HAP-1 (cell line): ENCODE measurements at regions not wholly inside any gene's neighbourhood (a gene's known extent, or its start where the extent isn't known, plus 50 kb on each side); places are given as distances from the start of the nearest gene placed in this dataset.

Source experiments
- DNase-seq, 2 experiments: peaks; one replicate each; pipeline ENCODE4 v3.0.0-alpha.2; 2016 to 2020; ENCODE audit warnings: low spot score in 2 of 2
- H3K27me3 ChIP-seq: fragments of 250-450 bp; sonication (Bioruptor Pico); 2 replicates; pipeline ENCODE4 v1.5.1; 2020; ENCODE audit warnings: low read depth, mild to moderate bottlenecking, moderate library complexity
- H3K36me3 ChIP-seq: fragments of 250-450 bp; sonication (Bioruptor Pico); replicated peaks from 2 replicates; pipeline ENCODE4 v1.5.1; 2020; ENCODE audit warnings: mild to moderate bottlenecking
- H3K4me1 ChIP-seq: fragments of 250-450 bp; sonication (Bioruptor Pico); 2 replicates; pipeline ENCODE4 v1.5.1; 2020; ENCODE audit warnings: mild to moderate bottlenecking
- H3K4me3 ChIP-seq: fragments of 250-450 bp; sonication (Bioruptor Pico); 2 replicates; pipeline ENCODE4 v1.5.1; 2020; ENCODE audit warnings: mild to moderate bottlenecking, moderate library complexity
- H3K9me3 ChIP-seq: fragments of 250-450 bp; sonication (Bioruptor Pico); 2 replicates; pipeline ENCODE4 v1.5.1; 2020; ENCODE audit warnings: mild to moderate bottlenecking, moderate library complexity
- in situ Hi-C: fragments of 300-500 bp; cut with MboI; formaldehyde crosslinking; loops from 3 replicates; pipeline ENCODE4 v1.14.3; 2020; ENCODE audit warnings: low sequenced_read_pairs, inconsistent platforms, mixed read lengths

DNA sequence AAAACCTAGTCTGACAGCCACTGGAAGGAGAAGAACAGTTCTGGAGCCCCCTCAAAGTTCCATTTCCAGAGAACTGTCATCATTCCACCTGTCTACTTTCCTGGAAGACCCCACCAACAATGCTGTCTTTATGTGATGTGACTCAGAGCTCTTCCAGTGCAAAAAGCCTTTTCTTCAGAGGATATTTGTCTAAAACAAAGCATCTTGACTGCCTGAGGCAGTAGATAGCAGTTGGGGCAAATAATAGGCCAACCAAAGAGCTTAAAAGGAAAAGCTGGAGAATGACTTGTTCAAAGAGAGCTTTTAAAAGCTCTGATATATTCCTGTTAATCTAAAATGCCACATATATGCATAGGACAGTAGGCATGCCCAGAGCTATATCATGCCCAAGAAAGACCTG is 62.6 kb downstream of the MIS18A start:
- Histone ChIP-seq H3K4me3 (no peak overlapping the region), H3K36me3 (no peaks in the 10 kb centered on the region), H3K4me1 (no peaks in the 10 kb centered on the region), H3K9me3 (no peaks in the 10 kb centered on the region), H3K27me3 (no peaks in the 10 kb centered on the region)
- in situ Hi-C loops, result no loop called here
- no peak for DNase-seq

GRCh38 chr21:32215306-32215685 is 63.6 kb downstream of the MIS18A start:
- no peaks in the 10 kb centered on the region for H3K9me3 ChIP-seq
- DNase-seq, result no peak
- H3K36me3 ChIP-seq, result no peaks in the 10 kb centered on the region
- H3K4me1 ChIP-seq, result no peaks in the 10 kb centered on the region
- no peaks in the 10 kb centered on the region for H3K27me3 ChIP-seq
- H3K4me3 ChIP-seq, result no peak overlapping the region
- in situ Hi-C loops, result no loop called here

- Histone ChIP-seq H3K9me3 (no peaks in the 10 kb centered on the region), H3K4me3 (no peak overlapping the region), H3K4me1 (no peaks in the 10 kb centered on the region), H3K36me3 (no peaks in the 10 kb centered on the region), H3K27me3 (no peaks in the 10 kb centered on the region)
- in situ Hi-C loops, result no loop called here
- no peak for DNase-seq
These were observed 64.1 kb downstream of the MIS18A start for GRCh38 chr21:32214654-32215305.

DNA sequence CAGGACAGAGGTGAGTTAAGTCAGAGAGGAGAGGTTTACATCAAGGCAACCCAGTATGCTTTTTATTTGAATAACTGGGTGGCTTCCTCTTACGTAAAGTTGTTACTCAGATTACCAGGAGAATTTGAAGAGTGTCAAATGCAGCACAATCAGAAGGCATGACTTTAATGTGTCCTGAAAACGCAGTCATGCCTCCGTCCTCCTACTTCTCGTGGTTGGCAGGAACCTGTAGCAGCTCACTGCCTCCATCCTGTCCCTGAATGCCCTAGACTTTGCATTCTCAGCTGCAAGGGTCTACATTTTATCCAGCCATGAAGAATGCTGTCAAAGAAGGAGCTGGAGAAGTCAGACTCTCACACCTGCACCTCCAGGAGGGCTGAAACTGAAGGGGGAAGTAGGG is 66.7 kb downstream of the MIS18A start:
- in situ Hi-C loops, result no loop called here
- H3K4me3 ChIP-seq, result no peak overlapping the region
- H3K27me3 ChIP-seq, result no peaks in the 10 kb centered on the region
- H3K4me1 ChIP-seq, result no peaks in the 10 kb centered on the region
- no peaks in the 10 kb centered on the region for H3K36me3 ChIP-seq
- H3K9me3 ChIP-seq, result no peaks in the 10 kb centered on the region
- DNase-seq, result no peak

GRCh38 chr21:32211306-32211705 is 67.5 kb downstream of the MIS18A start:
- no peak for DNase-seq
- Histone ChIP-seq H3K36me3 (no peaks in the 10 kb centered on the region), H3K4me1 (no peaks in the 10 kb centered on the region), H3K27me3 (no peaks in the 10 kb centered on the region), H3K4me3 (no peak overlapping the region), H3K9me3 (no peaks in the 10 kb centered on the region)
- in situ Hi-C loops, result no loop called here

GRCh38 chr21:32209580-32209979 is 69.3 kb downstream of the MIS18A start:
- Histone ChIP-seq H3K27me3 (no peaks in the 10 kb centered on the region), H3K4me3 (no peak overlapping the region), H3K4me1 (no peaks in the 10 kb centered on the region), H3K9me3 (no peaks in the 10 kb centered on the region), H3K36me3 (no peaks in the 10 kb centered on the region)
- in situ Hi-C loops, result no loop called here
- no peak for DNase-seq

DNA sequence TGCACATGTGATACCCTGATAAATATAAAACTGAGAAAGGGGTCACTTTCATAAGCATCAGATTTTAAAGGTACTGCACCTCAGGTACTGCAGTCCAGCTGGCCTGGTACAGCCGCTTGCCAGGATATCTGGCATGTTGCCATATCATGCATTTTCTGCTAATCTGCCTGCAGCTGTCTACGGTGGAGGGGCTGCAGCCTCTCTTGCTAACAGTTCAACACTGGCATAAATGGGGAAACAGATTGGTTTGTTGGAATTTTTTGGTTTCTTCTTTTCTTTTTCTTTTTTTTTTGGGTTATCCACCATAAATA is 71.5 kb downstream of the MIS18A start:
- Histone ChIP-seq H3K4me3 (no peak overlapping the region), H3K9me3 (no peaks in the 10 kb centered on the region), H3K36me3 (no peaks in the 10 kb centered on the region), H3K4me1 (no peaks in the 10 kb centered on the region), H3K27me3 (no peaks in the 10 kb centered on the region)
- in situ Hi-C loops, result no loop called here
- no peak for DNase-seq

DNA sequence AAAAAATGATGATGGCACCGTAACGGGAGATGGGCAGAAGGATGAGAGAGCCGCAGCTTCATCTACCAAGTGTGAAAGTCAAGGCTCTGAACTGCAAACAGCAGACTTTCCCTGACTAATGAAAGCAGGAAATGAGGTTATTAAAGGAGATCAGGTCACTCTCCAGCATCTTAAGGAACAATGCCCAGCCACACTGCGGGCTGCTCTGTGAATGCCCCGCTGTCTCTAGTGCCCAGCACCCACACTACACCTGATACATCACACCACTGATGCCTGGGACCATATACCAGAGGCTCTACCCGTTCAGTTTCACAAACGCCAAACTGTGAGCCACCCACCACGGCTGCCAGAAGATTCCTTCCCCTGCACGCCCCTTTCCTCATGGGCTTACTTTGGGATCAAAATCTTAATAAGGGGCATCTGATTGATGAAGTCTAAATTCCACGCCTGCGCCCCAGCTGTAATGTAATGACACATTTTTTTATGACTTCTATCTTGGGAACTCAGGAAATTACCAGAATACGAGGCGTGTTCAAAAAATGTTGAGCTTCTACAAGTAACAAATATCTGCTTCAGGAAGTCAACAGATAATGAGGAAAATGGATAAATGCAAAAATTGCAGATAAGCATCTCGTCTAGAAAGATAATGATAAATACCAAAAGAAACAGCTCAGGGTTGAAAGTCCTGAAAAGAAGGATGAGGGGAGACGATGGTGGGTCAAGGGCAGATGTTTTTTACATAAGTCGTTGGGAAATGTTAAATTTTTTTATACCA is 72.0 kb downstream of the MIS18A start:
- Histone ChIP-seq H3K27me3 (no peaks in the 10 kb centered on the region), H3K4me1 (no peaks in the 10 kb centered on the region), H3K4me3 (no peak overlapping the region), H3K9me3 (no peaks in the 10 kb centered on the region), H3K36me3 (no peaks in the 10 kb centered on the region)
- in situ Hi-C loops, result no loop called here
- DNase-seq, result no peak

GRCh38 chr21:32203877-32204480 is 74.9 kb downstream of the MIS18A start:
- Histone ChIP-seq H3K36me3 (no peaks in the 10 kb centered on the region), H3K9me3 (no peaks in the 10 kb centered on the region), H3K4me3 (no peak overlapping the region), H3K27me3 (no peaks in the 10 kb centered on the region), H3K4me1 (peaks cover 5% of the 10 kb centered on the region; the same call in 1 of the 2 replicates)
- in situ Hi-C loops, result no loop called here
- DNase-seq, result no peak

- H3K4me1 ChIP-seq, result peaks cover 7% of the 10 kb centered on the region; the same call in 1 of the 2 replicates
- DNase-seq, result no peak
- no peaks in the 10 kb centered on the region for H3K36me3 ChIP-seq
- H3K4me3 ChIP-seq, result no peak overlapping the region
- no peaks in the 10 kb centered on the region for H3K9me3 ChIP-seq
- in situ Hi-C loops, result no loop called here
- no peaks in the 10 kb centered on the region for H3K27me3 ChIP-seq
These were observed 78.8 kb downstream of the MIS18A start for GRCh38 chr21:32200029-32200428.

GRCh38 chr21:32198384-32198783 is 80.5 kb downstream of the MIS18A start:
- H3K9me3 ChIP-seq, result no peaks in the 10 kb centered on the region
- in situ Hi-C loops, result no loop called here
- no peak overlapping the region for H3K4me3 ChIP-seq
- no peaks in the 10 kb centered on the region for H3K36me3 ChIP-seq
- no peak for DNase-seq
- no peaks in the 10 kb centered on the region for H3K27me3 ChIP-seq
- H3K4me1 ChIP-seq, result peaks cover 7% of the 10 kb centered on the region; the same call in 1 of the 2 replicates

DNA sequence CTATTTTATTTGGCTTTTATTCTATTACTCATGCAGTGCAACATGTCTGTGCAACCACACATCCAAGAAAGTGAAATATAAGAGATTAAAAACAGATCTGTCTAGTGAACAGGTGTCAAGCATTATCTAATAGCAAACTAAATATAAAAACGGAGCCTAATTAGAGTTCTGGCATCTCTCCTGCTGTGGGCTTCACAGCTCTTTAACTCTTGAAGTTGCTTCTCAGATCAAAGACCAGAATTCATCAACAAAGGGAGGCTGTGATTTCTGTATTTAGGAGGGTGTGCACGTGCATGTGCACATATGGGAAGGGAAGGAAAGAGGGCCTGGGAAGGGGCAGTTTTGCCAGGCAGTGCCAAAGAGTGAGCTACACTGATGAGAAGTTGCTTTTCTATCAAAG is 81.0 kb downstream of the MIS18A start:
- no peaks in the 10 kb centered on the region for H3K9me3 ChIP-seq
- H3K4me3 ChIP-seq, result no peak overlapping the region
- in situ Hi-C loops, result no loop called here
- peaks cover 7% of the 10 kb centered on the region; the same call in 1 of the 2 replicates for H3K4me1 ChIP-seq
- H3K36me3 ChIP-seq, result no peaks in the 10 kb centered on the region
- DNase-seq, result no peak
- H3K27me3 ChIP-seq, result no peaks in the 10 kb centered on the region

DNA sequence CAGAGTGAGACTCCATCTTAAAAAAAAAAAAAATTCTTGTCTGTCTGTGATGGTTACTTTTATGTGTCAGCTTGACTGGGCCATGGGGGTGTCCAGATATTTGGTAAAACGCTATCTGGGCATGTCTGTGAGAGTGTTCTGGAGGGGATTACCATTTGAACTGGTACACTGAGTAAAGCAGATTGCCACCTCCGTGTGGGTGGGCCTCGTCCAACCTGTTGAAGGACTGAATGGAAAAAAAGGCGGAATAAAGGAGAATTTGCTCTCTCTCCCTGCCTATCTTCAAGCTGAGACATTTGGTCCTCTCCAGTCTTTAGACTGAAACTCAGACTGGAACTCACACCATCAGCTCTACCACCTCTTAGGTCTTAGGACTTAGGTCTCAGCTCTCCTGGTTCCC is 82.8 kb downstream of the MIS18A start:
- Histone ChIP-seq H3K9me3 (no peaks in the 10 kb centered on the region), H3K36me3 (no peaks in the 10 kb centered on the region), H3K27me3 (no peaks in the 10 kb centered on the region), H3K4me1 (peaks cover 7% of the 10 kb centered on the region; the same call in 1 of the 2 replicates), H3K4me3 (no peak overlapping the region)
- in situ Hi-C loops, result no loop called here
- DNase-seq, result no peak

DNA sequence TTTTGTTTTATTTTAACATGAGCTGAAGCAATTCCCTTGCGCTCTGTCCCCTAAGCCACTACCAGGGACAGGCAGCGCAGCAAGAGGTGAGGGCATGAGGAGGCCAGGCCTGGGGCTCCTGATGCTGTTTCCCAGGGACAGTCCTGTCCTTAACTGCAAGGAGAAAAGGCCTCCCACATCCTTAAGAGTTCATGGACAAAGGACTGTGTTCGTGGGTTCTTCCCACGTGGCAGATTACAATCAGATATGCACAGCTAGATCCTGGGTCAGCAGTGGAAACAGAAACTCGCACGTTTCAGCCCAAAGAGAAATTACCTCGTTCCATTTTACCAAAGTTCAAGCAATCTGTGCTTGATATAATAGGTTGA is 85.8 kb downstream of the MIS18A start:
- Histone ChIP-seq H3K36me3 (no peaks in the 10 kb centered on the region), H3K9me3 (no peaks in the 10 kb centered on the region), H3K4me1 (no peaks in the 10 kb centered on the region), H3K4me3 (no peak overlapping the region), H3K27me3 (peaks cover 3% of the 10 kb centered on the region; the same call in 1 of the 2 replicates)
- DNase-seq, result no peak
- in situ Hi-C loops, result no loop called here
